GM04503 (cell line): ENCODE measurements at regions not wholly inside any gene's neighbourhood (a gene's known extent, or its start where the extent isn't known, plus 50 kb on each side); places are given as distances from the start of the nearest gene placed in this dataset.
A peak's percentile ranks its signal among the peaks of the same experiment; 100 is the strongest.

Source experiments
- DNase-seq: peaks from one replicate; pipeline ENCODE4 v3.0.0-alpha.2; 2012; ENCODE audit warnings: low read depth

DNA sequence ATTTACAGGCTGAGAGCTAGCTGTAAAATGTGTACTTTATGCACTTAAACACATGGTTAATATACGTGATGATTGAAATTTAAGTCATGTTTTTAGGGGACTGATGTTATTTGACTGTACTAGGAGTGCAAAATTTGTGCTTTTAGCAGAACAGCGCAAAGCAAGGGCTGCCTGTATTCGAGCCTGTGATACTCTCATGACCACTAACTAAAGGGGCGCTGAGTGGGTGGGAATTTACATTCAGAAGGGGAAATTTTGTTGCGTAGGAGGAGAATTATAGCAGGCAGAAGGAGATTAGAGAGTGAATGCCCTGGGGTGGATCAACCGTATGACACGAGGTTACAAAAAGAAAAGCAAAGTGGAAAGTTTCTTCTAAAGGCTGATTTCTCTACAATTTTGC lies 271.8 kb upstream of the HTR2A start:
- DNase-seq, result no peak

DNA sequence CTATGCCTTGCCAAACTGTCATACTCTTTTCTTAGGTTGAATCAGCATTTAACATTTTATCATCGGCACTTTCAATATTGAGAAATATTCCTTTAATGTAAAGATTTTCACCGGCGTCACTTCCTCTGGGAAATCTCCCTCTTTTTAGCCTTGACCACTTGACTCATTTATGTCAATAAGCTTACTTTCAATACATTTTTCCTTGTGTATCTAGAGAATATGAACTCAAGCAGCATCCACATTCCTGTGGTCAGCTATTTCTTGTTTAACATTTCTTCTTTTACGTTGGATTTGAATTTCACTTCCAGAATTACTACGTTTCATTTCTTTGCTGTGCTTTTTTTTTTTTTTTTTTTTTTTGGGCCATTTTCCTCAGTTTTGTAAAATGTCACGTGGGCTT lies 271.2 kb upstream of the HTR2A start:
- DNase-seq, result no peak

DNA sequence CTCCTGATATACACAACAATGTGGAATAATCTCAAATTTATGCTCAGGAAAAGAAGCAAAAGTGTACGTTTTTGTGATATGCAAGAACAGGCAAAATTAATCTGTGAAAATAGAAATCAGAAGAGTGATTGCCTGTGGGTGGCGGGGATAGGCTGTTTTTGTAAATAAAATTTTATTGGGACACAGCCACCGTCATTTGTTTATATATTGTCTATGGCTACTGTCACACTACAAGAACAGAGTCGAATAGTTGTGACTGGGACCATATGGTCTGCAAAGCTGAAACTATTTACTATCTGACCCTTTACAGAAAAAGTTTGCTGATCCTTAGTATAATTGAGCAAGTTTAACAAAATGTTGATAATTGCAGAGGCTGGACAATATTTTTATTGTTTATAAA lies 269.5 kb upstream of the HTR2A start:
- DNase-seq, result no peak

GRCh38 chr13:47159853-47160550 lies 263.1 kb upstream of the HTR2A start:
- DNase-seq, result no peak

DNA sequence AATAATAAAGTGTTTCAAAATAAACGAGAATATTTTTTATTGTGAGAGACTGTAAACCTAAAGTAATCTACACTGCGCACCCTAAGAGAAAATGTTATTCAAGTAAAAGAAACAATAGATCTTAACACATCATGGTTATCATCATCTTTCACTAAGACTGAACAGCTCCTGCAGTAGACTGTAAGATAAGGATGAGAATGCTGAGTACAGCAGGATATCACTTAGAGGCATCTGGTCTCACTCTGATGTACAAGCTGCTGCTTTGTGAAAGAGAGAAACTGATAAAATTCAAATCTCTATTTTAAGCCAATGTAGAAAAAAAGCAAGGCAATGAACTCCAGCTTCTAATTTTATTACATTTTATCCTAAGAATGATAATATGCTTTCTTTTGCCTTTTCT lies 261.7 kb upstream of the HTR2A start:
- no peak for DNase-seq

DNA sequence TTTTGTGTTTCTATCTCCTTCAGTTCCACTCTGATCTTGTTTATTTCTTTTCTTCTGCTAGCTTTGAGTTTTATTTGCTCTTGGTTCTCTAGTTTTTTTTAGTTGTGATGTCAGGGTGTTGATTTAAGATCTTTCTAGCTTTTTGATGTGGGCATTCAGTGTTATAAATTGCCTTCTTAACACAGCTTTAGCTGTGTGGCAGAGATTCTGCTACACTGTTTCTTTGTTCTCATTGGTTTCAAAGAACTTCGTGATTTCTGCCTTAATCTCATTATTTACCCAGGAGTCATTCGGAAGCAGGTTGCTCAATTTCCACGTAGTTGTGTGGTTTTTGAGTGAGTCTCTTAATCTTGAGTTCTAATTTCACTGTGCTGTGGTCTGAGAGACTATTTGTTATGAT lies 251.7 kb upstream of the HTR2A start:
- DNase-seq, result no peak

DNA sequence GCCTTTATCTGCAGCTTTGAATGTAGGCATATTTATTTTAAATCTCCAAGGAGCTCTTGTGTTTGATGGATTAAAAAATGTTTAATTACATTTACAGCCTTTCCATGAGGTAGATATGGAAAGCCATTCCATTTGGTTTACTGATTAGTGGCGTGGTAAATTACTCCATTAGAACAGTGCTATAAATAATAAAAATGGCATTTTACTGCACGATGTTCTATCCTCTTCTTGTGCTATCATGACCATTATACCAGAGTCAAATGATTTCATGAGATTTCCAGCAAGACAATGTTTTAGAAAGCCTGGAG lies 250.9 kb upstream of the HTR2A start:
- DNase-seq, result no peak

DNA sequence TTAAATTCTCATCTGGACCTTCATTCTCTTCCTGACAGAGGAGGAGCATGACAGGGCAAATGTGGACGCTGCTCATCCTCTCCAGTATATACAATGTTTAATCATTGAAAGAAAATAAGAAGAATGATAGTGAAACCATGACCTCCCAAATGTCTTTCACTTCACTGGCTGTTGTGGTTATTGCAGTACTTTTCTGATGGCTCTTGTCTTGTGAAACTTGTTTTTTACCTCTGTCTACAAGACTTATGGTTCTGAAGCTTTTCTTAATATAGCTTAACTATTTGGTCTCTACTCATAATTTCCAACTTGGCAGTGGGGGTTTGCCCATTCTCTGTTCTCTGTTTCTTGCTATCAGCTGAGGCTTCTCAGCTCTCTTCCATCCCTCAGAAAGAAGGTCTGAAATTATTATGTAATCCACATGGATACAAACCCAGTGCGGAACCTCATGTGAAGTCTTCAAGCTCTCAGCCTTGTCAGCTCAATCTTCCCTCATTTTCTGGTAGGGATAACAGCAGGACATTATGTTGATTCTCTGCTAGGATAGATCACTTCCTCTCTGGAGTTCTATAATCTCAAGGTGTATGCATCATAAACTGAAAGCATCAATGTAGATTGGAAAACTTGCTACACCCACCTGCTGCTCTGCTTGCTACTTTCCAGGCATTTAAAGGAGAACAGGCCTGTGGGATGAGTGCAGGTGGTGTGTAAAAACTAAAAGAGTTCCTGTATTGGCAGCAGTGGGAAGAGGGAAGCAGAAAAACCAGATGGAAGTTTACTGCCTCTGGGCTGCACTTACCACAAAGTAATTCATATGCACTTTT lies 250.3 kb upstream of the HTR2A start:
- no peak for DNase-seq

- peak; percentile 3 for DNase-seq
Measured at GRCh38 chr13:47146136-47146535, 249.3 kb upstream of the HTR2A start.

DNA sequence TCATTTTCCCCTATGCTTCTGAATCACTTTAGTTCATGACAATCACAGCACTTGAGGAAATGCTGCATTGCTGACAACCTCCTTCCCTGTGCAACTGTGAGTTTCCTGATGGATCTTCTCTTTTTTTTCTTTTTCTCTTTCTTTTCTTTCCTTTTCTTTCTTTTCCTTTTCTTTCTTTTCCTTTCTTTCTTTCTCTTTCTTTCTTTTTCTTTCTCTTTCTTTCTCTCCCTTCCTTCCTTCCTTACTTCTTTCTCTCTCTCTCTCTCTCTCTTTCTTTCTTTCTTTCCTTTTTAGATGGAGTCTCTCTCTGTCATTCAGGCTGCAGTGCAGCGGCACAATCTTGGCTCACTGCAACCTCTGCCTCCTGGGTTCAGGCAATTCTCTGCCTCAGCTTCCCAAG lies 247.9 kb upstream of the HTR2A start:
- DNase-seq, result no peak

GRCh38 chr13:47142105-47142504 lies 245.3 kb upstream of the HTR2A start:
- no peak for DNase-seq

- DNase-seq, result no peak
Measured at GRCh38 chr13:47139519-47139918, 242.7 kb upstream of the HTR2A start.

- no peak for DNase-seq
Measured at GRCh38 chr13:47136504-47136941, 239.7 kb upstream of the HTR2A start.

DNA sequence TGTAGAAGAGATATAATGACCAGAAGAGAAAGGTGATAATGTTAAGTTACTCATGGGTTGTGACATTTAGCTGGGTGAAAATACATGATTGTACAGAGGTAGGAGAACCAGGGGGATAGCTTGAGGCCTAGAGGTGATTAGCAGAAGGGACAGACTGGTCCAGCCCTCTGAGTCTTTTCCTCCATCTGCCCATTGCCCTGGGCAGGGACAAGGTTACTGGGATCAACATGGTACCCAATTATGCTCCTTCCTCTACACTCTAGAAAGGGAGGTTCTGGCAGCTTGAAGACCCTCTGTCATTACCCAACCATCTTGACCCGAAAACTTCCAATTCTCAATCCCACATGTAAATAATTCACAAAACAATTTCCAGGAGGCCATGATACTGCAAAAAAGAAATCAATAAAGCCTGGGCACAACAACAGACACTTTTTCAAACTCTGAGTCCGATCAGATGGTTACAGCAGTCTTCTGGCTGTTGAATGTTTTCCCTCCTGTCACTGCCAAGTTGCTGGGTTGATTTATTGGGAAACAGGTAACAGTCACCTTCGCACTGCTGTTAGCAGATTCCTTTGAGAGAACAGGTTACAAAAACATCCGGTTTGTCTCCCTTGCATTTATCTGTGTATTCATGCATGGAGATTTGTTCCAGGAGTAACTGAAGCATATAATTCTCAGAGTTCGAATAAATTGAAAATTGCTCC lies 239.1 kb upstream of the HTR2A start:
- DNase-seq, result no peak

DNA sequence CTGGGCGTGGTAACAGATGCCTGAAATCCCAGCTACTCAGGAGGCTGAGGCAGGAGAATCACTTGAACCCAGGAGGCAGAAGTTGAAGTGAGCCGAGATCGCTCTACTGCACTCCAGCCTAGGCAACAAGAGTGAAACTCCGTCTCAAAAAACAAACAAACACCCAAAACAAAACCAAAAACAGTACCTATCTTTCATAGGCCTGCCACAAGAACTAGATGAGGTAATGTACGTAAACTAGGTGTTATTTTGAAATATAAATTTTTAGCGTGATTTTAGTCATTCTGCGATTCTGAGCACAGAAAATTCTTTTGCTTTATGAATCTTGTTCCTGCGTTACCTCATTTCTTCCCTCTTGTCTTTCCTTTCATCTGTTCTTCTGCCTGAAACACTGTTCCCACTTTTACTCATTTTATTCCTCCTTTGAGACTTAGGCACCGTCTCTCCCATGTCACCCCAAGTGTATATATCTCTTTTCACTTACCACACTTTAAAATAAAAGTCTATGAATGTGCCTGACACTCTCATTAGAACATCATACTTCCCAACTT lies 238.2 kb upstream of the HTR2A start:
- DNase-seq, result no peak

GRCh38 chr13:47133011-47133445 lies 236.2 kb upstream of the HTR2A start:
- DNase-seq, result no peak

DNA sequence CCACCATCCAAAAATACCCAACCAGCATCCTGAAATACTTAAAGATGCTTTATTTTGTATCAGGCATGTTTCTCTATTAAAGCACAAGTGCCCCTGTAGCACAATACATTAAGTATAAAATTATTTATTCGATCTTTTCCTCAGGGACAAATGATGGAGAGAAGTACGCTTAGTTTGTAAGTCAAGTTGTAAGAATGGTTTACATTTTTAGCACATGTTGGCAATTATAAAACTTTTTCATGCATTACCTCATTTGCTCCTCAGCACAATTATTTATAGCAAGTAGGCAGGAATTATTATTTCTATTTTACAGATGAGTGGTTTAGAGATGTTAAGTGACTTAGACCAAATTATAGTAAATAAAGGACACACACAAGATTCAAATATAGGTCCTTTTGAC lies 232.6 kb upstream of the HTR2A start:
- no peak for DNase-seq

DNA sequence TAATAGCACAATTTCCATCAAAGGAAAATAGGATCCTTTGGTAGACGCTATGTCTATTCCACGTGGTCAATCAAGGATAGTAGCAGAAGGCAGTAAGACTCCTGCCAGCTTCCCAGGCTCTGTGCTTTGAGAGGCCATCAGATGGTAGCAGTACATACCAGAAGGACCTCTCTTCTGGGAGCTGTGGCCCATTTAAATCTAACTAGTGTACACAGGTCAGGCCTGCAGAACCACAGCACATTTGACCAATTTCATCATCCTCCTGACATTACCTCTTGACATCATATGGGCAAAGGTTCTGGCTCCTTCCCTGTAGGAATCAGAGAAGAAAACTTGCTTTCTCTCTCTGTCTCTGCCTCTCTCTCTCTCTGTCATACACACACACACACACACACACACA lies 229.6 kb upstream of the HTR2A start:
- no peak for DNase-seq

DNA sequence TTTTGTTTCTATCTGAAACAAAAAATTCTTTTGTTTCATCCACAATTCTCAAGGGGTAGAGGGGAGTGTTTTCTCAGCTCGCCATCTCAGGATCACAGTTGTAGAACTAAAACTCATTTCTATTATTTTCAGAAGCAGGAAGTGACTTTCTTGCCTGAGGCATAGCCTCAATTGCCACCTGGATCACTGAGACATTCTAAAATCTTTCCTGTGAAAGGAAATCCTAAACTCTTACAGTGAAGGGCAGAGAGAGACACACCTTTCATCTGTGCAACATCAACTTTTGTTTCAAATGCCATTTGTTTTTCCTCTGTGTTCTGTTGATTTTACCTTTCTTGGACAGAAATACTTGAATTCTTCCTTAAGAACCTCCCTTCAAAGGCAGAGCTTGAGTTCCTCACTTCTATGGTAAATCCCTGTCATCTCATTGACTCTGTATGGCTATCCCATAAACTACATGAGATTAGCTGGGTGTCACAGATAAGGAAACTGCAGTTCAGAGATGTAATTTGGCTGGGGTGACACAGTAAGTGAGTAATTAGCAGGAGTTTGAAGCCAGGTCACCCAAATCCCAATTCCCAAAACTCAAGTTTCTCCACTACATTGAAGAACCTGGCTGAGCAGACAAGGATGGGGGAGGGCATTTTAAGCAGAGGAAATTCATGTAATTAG lies 224.4 kb upstream of the HTR2A start:
- DNase-seq, result no peak

GRCh38 chr13:47120282-47120681 lies 223.4 kb upstream of the HTR2A start:
- DNase-seq, result no peak

DNA sequence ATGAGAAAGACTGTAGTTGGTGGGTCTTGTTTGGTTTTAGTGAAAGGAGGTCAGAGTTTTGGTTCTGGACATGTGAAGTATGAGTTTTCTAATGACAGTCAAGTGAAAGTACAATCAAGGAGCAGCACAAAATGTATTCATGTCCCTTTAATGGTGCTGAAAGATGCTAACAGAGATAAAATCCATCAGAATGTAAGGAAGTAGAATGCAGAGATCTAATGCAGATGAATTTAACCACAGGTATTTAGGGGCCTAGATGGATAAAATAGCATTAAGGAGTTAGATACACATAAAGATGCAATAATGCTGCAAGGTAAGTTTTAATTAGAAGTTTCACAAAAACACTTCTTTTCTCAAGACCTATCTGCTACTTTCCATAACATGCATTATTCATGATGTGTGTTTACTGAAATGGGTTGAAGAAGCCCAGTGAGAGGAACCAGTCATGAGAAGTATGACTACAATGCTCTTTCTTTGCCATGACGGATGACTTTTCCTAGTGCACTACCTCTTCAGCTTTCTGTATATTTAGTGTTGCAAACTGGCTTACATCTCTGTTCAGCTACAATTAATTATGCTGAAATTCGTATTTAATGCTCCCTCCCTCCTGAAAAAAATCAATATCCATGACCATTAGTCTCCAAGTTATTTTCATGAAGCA lies 222.9 kb upstream of the HTR2A start:
- DNase-seq, result no peak

DNA sequence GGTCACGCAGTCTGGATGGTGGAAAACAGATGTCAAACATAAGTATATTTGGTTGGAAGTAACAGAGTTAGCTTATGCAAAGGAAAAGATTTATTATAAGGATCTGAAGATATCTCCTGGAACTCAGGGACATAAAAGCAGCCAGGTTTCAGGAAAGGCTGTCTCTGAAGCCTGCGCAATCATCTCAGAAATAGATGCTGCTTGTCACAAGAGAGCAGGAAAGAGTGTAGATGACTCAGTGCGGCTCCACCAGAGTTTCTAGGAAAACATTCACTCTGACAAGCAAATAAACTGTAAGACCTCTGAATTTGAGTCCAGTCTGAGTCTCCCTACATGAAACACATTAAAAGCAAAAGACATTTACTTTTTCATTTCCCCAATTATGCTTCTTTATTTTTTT lies 220.4 kb upstream of the HTR2A start:
- DNase-seq, result peak; percentile 34
